GM21529 (cell line): ENCODE measurements at regions not wholly inside any gene's neighbourhood (a gene's known extent, or its start where the extent isn't known, plus 50 kb on each side); places are given as distances from the start of the nearest gene placed in this dataset.
"Not testable (repeated sequence)": the region's sequence is repeated elsewhere in the genome, so short reads cannot be mapped to it uniquely, and the experiment has no call there.

Experiments used
- ATAC-seq: cut with Tn5 transposase; IDR thresholded peaks from one replicate; pipeline ENCODE4 v1.9.1; 2021; ENCODE audit not compliant: unreplicated experiment

- ATAC-seq = no peak
Observed at GRCh38 chr7:119522698-119523097, 750.3 kb upstream of the KCND2 start.

- ATAC-seq = no peak
Observed at GRCh38 chr7:119545118-119545517, 727.9 kb upstream of the KCND2 start.

- ATAC-seq = no peak
Observed at GRCh38 chr7:119555788-119556187, 717.2 kb upstream of the KCND2 start.

GRCh38 chr7:119556436-119556835 lies 716.5 kb upstream of the KCND2 start:
- no peak for ATAC-seq

GRCh38 chr7:119561751-119562150 lies 711.2 kb upstream of the KCND2 start:
- no peak for ATAC-seq

GRCh38 chr7:119562839-119563238 lies 710.1 kb upstream of the KCND2 start:
- ATAC-seq = no peak

- ATAC-seq = no peak
Observed at GRCh38 chr7:119571666-119572065, 701.3 kb upstream of the KCND2 start.

GRCh38 chr7:119572132-119572531 lies 700.8 kb upstream of the KCND2 start:
- ATAC-seq = no peak

GRCh38 chr7:119572541-119572940 lies 700.4 kb upstream of the KCND2 start:
- ATAC-seq = no peak

GRCh38 chr7:119578116-119578515 lies 694.9 kb upstream of the KCND2 start:
- no peak for ATAC-seq

GRCh38 chr7:119594956-119595355 lies 678.0 kb upstream of the KCND2 start:
- ATAC-seq = no peak

- ATAC-seq = no peak
Observed at GRCh38 chr7:119596651-119597050, 676.3 kb upstream of the KCND2 start.

GRCh38 chr7:119606297-119606696 lies 666.7 kb upstream of the KCND2 start:
- ATAC-seq = no peak

GRCh38 chr7:119620769-119621168 lies 652.2 kb upstream of the KCND2 start:
- no peak for ATAC-seq

GRCh38 chr7:119623427-119623826 lies 649.5 kb upstream of the KCND2 start:
- ATAC-seq = no peak

GRCh38 chr7:119630406-119630969 lies 642.5 kb upstream of the KCND2 start:
- no peak for ATAC-seq

GRCh38 chr7:119633812-119634211 lies 639.2 kb upstream of the KCND2 start:
- ATAC-seq = not testable (repeated sequence)

GRCh38 chr7:119640326-119640725 lies 632.6 kb upstream of the KCND2 start:
- ATAC-seq = no peak

- ATAC-seq = no peak
Observed at GRCh38 chr7:119640861-119641260, 632.1 kb upstream of the KCND2 start.

GRCh38 chr7:119643558-119643957 lies 629.4 kb upstream of the KCND2 start:
- no peak for ATAC-seq

GRCh38 chr7:119647286-119647685 lies 625.7 kb upstream of the KCND2 start:
- no peak for ATAC-seq

GRCh38 chr7:119648752-119649151 lies 624.2 kb upstream of the KCND2 start:
- not testable (repeated sequence) for ATAC-seq

GRCh38 chr7:119660080-119660479 lies 612.9 kb upstream of the KCND2 start:
- no peak for ATAC-seq

- no peak for ATAC-seq
Observed at GRCh38 chr7:119664601-119665000, 608.4 kb upstream of the KCND2 start.
